Activated effector memory CD4-positive, alpha-beta T cell treated with Interleukin-2 at 50 U/mL for 16 hours (primary cell): ENCODE measurements at regions not wholly inside any gene's neighbourhood (a gene's known extent, or its start where the extent isn't known, plus 50 kb on each side); places are given as distances from the start of the nearest gene placed in this dataset.
"Not testable (repeated sequence)": the region's sequence is repeated elsewhere in the genome, so short reads cannot be mapped to it uniquely, and the experiment has no call there.

Experiments
- DNase-seq: peaks from one replicate; pipeline ENCODE4 v3.0.0-alpha.2; 2020

- no peak for DNase-seq
Observed at GRCh38 chr6:9795880-9796279, 619.0 kb downstream of the TFAP2A start.

GRCh38 chr6:9789201-9789600 is 625.7 kb downstream of the TFAP2A start:
- no peak for DNase-seq

GRCh38 chr6:9784786-9785185 is 630.1 kb downstream of the TFAP2A start:
- DNase-seq, result no peak

- DNase-seq, result no peak
Observed at GRCh38 chr6:9783567-9783966, 631.3 kb downstream of the TFAP2A start.

GRCh38 chr6:9766240-9766915 is 648.5 kb downstream of the TFAP2A start:
- DNase-seq, result no peak

- DNase-seq, result no peak
Observed at GRCh38 chr6:9761220-9761619, 653.7 kb downstream of the TFAP2A start.

GRCh38 chr6:9754515-9754914 is 660.4 kb downstream of the TFAP2A start:
- no peak for DNase-seq

GRCh38 chr6:9745966-9746365 is 668.9 kb downstream of the TFAP2A start:
- DNase-seq, result no peak

GRCh38 chr6:9745476-9745875 is 669.4 kb downstream of the TFAP2A start:
- DNase-seq, result no peak

GRCh38 chr6:9744119-9744518 is 670.8 kb downstream of the TFAP2A start:
- DNase-seq, result no peak

- no peak for DNase-seq
Observed at GRCh38 chr6:9732056-9732455, 682.8 kb downstream of the TFAP2A start.

GRCh38 chr6:9725776-9726175 is 689.1 kb downstream of the TFAP2A start:
- DNase-seq, result not testable (repeated sequence)

GRCh38 chr6:9717568-9717967 is 697.3 kb downstream of the TFAP2A start:
- DNase-seq, result no peak

- no peak for DNase-seq
Observed at GRCh38 chr6:9711365-9711764, 703.5 kb downstream of the TFAP2A start.

- no peak for DNase-seq
Observed at GRCh38 chr6:9710574-9710973, 704.3 kb downstream of the TFAP2A start.

- no peak for DNase-seq
Observed at GRCh38 chr6:9708600-9708999, 706.3 kb downstream of the TFAP2A start.

- no peak for DNase-seq
Observed at GRCh38 chr6:9704989-9705388, 709.9 kb downstream of the TFAP2A start.

GRCh38 chr6:9702914-9703313 is 712.0 kb downstream of the TFAP2A start:
- DNase-seq, result no peak

GRCh38 chr6:9699888-9700287 is 715.0 kb downstream of the TFAP2A start:
- DNase-seq, result no peak

GRCh38 chr6:9697263-9697931 is 717.5 kb downstream of the TFAP2A start:
- no peak for DNase-seq

GRCh38 chr6:9690388-9690787 is 724.5 kb downstream of the TFAP2A start:
- no peak for DNase-seq

GRCh38 chr6:9680727-9681126 is 734.1 kb downstream of the TFAP2A start:
- not testable (repeated sequence) for DNase-seq

- DNase-seq, result no peak
Observed at GRCh38 chr6:9675122-9675521, 739.8 kb downstream of the TFAP2A start.

GRCh38 chr6:9659848-9660247 is 755.0 kb downstream of the TFAP2A start:
- DNase-seq, result no peak

GRCh38 chr6:9657994-9658393 is 756.9 kb downstream of the TFAP2A start:
- DNase-seq, result no peak
